Astrocyte (in vitro differentiated cells and primary cell): ENCODE measurements at regions not wholly inside any gene's neighbourhood (a gene's known extent, or its start where the extent isn't known, plus 50 kb on each side); places are given as distances from the start of the nearest gene placed in this dataset.

ENCODE experiments used
- DNase-seq: peaks from one replicate; pipeline ENCODE4 v3.0.0-alpha.2; 2010; ENCODE audit warnings: low read depth
- FAIRE-seq: peaks from 2 replicates; lab custom pipeline; 2011; peaks lifted over from hg19 to GRCh38; lab: Jason Lieb, UNC
- H2AFZ ChIP-seq: 2 replicates; pipeline ENCODE4 v1.6.0; 2012; ENCODE audit warnings: low read depth, low read length, inconsistent platforms
- H3K27ac ChIP-seq: 2 replicates; pipeline ENCODE4 v1.5.1; 2011; ENCODE audit warnings: low read depth, low read length, inconsistent platforms
- H3K27me3 ChIP-seq: 2 replicates; pipeline ENCODE4 v1.6.0; 2011; ENCODE audit warnings: low read length, inconsistent platforms; ENCODE audit not compliant: insufficient read depth
- H3K36me3 ChIP-seq: 2 replicates; pipeline ENCODE4 v1.5.1; 2011; ENCODE audit warnings: low read length, inconsistent platforms; ENCODE audit not compliant: insufficient read depth
- H3K4me1 ChIP-seq: 2 replicates; pipeline ENCODE4 v1.5.1; 2011; ENCODE audit warnings: low read length, inconsistent platforms; ENCODE audit not compliant: insufficient read depth
- H3K4me2 ChIP-seq: 2 replicates; pipeline ENCODE4 v1.6.0; 2012; ENCODE audit warnings: low read length, inconsistent platforms
- H3K4me3 ChIP-seq: 2 replicates; pipeline ENCODE4 v1.5.1; 2011; ENCODE audit warnings: low read depth, mild to moderate bottlenecking, low read length, inconsistent platforms; ENCODE audit not compliant: insufficient read depth
- H3K79me2 ChIP-seq: 2 replicates; pipeline ENCODE4 v1.6.0; 2012; ENCODE audit warnings: mild to moderate bottlenecking, low read length, inconsistent platforms; ENCODE audit not compliant: insufficient read depth
- H3K9ac ChIP-seq: 2 replicates; pipeline ENCODE4 v1.6.0; 2012; ENCODE audit warnings: mild to moderate bottlenecking, low read length, inconsistent platforms
- H3K9me3 ChIP-seq: 2 replicates; pipeline ENCODE4 v1.5.1; 2012; ENCODE audit warnings: low read depth, mild to moderate bottlenecking, low read length, inconsistent platforms; ENCODE audit not compliant: insufficient read depth
- H4K20me1 ChIP-seq: 2 replicates; pipeline ENCODE4 v1.6.0; 2012; ENCODE audit warnings: low read length, inconsistent platforms; ENCODE audit not compliant: insufficient read depth
- H3K27ac Mint-ChIP-seq: one replicate; pipeline ENCODE4 v1.8.0; 2021; ENCODE audit warnings: mild to moderate bottlenecking, mixed read lengths; ENCODE audit not compliant: unreplicated experiment
- H3K27me3 Mint-ChIP-seq: one replicate; pipeline ENCODE4 v1.8.0; 2021; ENCODE audit warnings: low read depth, mixed read lengths; ENCODE audit not compliant: unreplicated experiment
- H3K36me3 Mint-ChIP-seq: one replicate; pipeline ENCODE4 v1.8.0; 2021; ENCODE audit warnings: low read depth, mixed read lengths; ENCODE audit not compliant: unreplicated experiment
- H3K4me1 Mint-ChIP-seq: one replicate; pipeline ENCODE4 v1.8.0; 2021; ENCODE audit warnings: low read depth, mixed read lengths; ENCODE audit not compliant: unreplicated experiment
- H3K4me3 Mint-ChIP-seq: one replicate; pipeline ENCODE4 v1.8.0; 2021; ENCODE audit warnings: mild to moderate bottlenecking, moderate library complexity, mixed read lengths; ENCODE audit not compliant: unreplicated experiment
- H3K9me3 Mint-ChIP-seq: one replicate; pipeline ENCODE4 v1.8.0; 2021; ENCODE audit warnings: mild to moderate bottlenecking, mixed read lengths; ENCODE audit not compliant: unreplicated experiment
- EZH2 ChIP-seq: IDR thresholded peaks from 2 replicates; pipeline ENCODE4 v1.6.1; 2012; ENCODE audit warnings: mild to moderate bottlenecking, low read length, inconsistent platforms; ENCODE audit not compliant: insufficient read depth
- TF ChIP-seq, protein P1 (sequence below): IDR thresholded peaks from 2 replicates; pipeline ENCODE4 v1.5.1; 2011; ENCODE audit warnings: low read depth, mild to moderate bottlenecking, inconsistent platforms, low read length, moderate library complexity; ENCODE audit not compliant: insufficient read depth

- H3K27me3 ChIP-seq = no peaks in the 10 kb centered on the region
- no peak overlapping the region for H3K4me3 ChIP-seq
- H3K4me1 ChIP-seq = no peaks in the 10 kb centered on the region
- TF ChIP-seq, protein P1, sequence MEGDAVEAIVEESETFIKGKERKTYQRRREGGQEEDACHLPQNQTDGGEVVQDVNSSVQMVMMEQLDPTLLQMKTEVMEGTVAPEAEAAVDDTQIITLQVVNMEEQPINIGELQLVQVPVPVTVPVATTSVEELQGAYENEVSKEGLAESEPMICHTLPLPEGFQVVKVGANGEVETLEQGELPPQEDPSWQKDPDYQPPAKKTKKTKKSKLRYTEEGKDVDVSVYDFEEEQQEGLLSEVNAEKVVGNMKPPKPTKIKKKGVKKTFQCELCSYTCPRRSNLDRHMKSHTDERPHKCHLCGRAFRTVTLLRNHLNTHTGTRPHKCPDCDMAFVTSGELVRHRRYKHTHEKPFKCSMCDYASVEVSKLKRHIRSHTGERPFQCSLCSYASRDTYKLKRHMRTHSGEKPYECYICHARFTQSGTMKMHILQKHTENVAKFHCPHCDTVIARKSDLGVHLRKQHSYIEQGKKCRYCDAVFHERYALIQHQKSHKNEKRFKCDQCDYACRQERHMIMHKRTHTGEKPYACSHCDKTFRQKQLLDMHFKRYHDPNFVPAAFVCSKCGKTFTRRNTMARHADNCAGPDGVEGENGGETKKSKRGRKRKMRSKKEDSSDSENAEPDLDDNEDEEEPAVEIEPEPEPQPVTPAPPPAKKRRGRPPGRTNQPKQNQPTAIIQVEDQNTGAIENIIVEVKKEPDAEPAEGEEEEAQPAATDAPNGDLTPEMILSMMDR = no peak
- TF ChIP-seq EZH2 = no peak
- no peaks in the 10 kb centered on the region for H3K36me3 ChIP-seq
- no peaks in the 10 kb centered on the region for H3K79me2 ChIP-seq
- DNase-seq (no peak), FAIRE-seq (no peak)
- Mint-ChIP-seq H3K9me3 (no peaks in the 10 kb centered on the region), H3K4me1 (peaks cover 4% of the 10 kb centered on the region), H3K4me3 (no peak overlapping the region), H3K27me3 (no peaks in the 10 kb centered on the region), H3K36me3 (no peaks in the 10 kb centered on the region), H3K27ac (no peak overlapping the region)
- no peak overlapping the region for H2AFZ ChIP-seq
- no peak overlapping the region for H3K9ac ChIP-seq
- H3K9me3 ChIP-seq = no peaks in the 10 kb centered on the region
- H3K27ac ChIP-seq = no peak overlapping the region
- H4K20me1 ChIP-seq = no peaks in the 10 kb centered on the region
- no peak overlapping the region for H3K4me2 ChIP-seq
Observed at GRCh38 chr5:18240971-18241370, 606.7 kb downstream of the TAF11L14 start.

- H3K27ac ChIP-seq = no peak overlapping the region
- Mint-ChIP-seq H3K36me3 (no peaks in the 10 kb centered on the region), H3K4me1 (no peaks in the 10 kb centered on the region), H3K27ac (no peak overlapping the region), H3K27me3 (no peaks in the 10 kb centered on the region), H3K9me3 (no peaks in the 10 kb centered on the region), H3K4me3 (no peak overlapping the region)
- H3K9ac ChIP-seq = no peak overlapping the region
- TF ChIP-seq, protein P1 = no peak
- no peak for TF ChIP-seq EZH2
- no peaks in the 10 kb centered on the region for H3K27me3 ChIP-seq
- H3K9me3 ChIP-seq = no peaks in the 10 kb centered on the region
- H2AFZ ChIP-seq = no peak overlapping the region
- no peak for FAIRE-seq
- no peak for DNase-seq
- no peaks in the 10 kb centered on the region for H4K20me1 ChIP-seq
- H3K4me2 ChIP-seq = no peak overlapping the region
- no peaks in the 10 kb centered on the region for H3K79me2 ChIP-seq
- H3K36me3 ChIP-seq = no peaks in the 10 kb centered on the region
- H3K4me1 ChIP-seq = no peaks in the 10 kb centered on the region
- no peak overlapping the region for H3K4me3 ChIP-seq
Observed at GRCh38 chr5:18243846-18244245, 609.6 kb downstream of the TAF11L14 start.

DNA sequence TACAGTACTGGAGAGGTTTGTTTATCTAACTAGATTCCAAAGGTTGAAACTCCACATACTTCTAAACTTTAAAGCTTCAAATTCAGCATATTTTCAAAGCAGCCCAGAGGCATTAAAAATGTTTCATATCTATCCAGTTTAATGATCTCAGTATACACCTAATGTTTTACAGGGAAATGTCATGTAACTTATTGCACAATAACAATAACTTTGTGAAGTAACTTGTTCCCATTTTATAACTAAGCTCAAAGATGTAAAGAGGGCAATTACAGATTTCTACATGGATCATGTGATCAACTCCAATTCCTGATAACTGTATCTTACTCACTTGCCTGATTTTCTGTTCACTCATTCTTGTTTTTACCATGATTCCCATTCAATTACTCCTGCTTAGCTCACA is 610.0 kb downstream of the TAF11L14 start:
- Histone ChIP-seq H3K4me2 (no peak overlapping the region), H3K4me1 (no peaks in the 10 kb centered on the region), H3K36me3 (no peaks in the 10 kb centered on the region), H3K79me2 (no peaks in the 10 kb centered on the region), H3K9me3 (no peaks in the 10 kb centered on the region), H3K27me3 (no peaks in the 10 kb centered on the region), H4K20me1 (no peaks in the 10 kb centered on the region), H2AFZ (no peak overlapping the region), H3K4me3 (no peak overlapping the region), H3K27ac (no peak overlapping the region), H3K9ac (no peak overlapping the region)
- H3K36me3 Mint-ChIP-seq = no peaks in the 10 kb centered on the region
- FAIRE-seq = no peak
- H3K4me3 Mint-ChIP-seq = no peak overlapping the region
- DNase-seq = no peak
- no peaks in the 10 kb centered on the region for H3K27me3 Mint-ChIP-seq
- no peak overlapping the region for H3K27ac Mint-ChIP-seq
- H3K4me1 Mint-ChIP-seq = no peaks in the 10 kb centered on the region
- no peak for TF ChIP-seq EZH2
- TF ChIP-seq, protein P1 = no peak
- H3K9me3 Mint-ChIP-seq = no peaks in the 10 kb centered on the region
